Breast epithelium (tissue), 3 donors: ENCODE measurements at regions not wholly inside any gene's neighbourhood (a gene's known extent, or its start where the extent isn't known, plus 50 kb on each side); places are given as distances from the start of the nearest gene placed in this dataset.

Experiments used
- POLR2A ChIP-seq: fragments of 450-650 bp; IDR thresholded peaks from one replicate; pipeline ENCODE4 v1.6.1; 2016; ENCODE audit warnings: antibody characterized with exemption, mild to moderate bottlenecking, moderate library complexity
- POLR2AphosphoS5 ChIP-seq, 3 donors: sonication (generic); formaldehyde crosslinking; IDR thresholded peaks; one replicate each; pipeline ENCODE4 v1.6.1; 2017; ENCODE audit warnings: antibody characterized with exemption in 3 of 3
- TF ChIP-seq, protein P1 (sequence below), 3 donors: fragments of 450-650 bp; IDR thresholded peaks; one replicate each; pipeline ENCODE4 v1.5.1; 2016 to 2017; ENCODE audit warnings: antibody characterized with exemption in 3 of 3, mild to moderate bottlenecking in 3 of 3, moderate library complexity in 3 of 3

- TF ChIP-seq POLR2AphosphoS5 (IDR thresholded peaks at IDR 0.05) (no peak), POLR2A (no peak)
- TF ChIP-seq, protein P1, sequence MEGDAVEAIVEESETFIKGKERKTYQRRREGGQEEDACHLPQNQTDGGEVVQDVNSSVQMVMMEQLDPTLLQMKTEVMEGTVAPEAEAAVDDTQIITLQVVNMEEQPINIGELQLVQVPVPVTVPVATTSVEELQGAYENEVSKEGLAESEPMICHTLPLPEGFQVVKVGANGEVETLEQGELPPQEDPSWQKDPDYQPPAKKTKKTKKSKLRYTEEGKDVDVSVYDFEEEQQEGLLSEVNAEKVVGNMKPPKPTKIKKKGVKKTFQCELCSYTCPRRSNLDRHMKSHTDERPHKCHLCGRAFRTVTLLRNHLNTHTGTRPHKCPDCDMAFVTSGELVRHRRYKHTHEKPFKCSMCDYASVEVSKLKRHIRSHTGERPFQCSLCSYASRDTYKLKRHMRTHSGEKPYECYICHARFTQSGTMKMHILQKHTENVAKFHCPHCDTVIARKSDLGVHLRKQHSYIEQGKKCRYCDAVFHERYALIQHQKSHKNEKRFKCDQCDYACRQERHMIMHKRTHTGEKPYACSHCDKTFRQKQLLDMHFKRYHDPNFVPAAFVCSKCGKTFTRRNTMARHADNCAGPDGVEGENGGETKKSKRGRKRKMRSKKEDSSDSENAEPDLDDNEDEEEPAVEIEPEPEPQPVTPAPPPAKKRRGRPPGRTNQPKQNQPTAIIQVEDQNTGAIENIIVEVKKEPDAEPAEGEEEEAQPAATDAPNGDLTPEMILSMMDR (IDR thresholded peaks at IDR 0.05), result no peak
Observed at GRCh38 chr10:11397980-11398580, 213.4 kb downstream of the USP6NL start.
